ENCODE measurements at regions not wholly inside any gene's neighbourhood (a gene's known extent, or its start where the extent isn't known, plus 50 kb on each side); places are given as distances from the start of the nearest gene placed in this dataset.

DNA sequence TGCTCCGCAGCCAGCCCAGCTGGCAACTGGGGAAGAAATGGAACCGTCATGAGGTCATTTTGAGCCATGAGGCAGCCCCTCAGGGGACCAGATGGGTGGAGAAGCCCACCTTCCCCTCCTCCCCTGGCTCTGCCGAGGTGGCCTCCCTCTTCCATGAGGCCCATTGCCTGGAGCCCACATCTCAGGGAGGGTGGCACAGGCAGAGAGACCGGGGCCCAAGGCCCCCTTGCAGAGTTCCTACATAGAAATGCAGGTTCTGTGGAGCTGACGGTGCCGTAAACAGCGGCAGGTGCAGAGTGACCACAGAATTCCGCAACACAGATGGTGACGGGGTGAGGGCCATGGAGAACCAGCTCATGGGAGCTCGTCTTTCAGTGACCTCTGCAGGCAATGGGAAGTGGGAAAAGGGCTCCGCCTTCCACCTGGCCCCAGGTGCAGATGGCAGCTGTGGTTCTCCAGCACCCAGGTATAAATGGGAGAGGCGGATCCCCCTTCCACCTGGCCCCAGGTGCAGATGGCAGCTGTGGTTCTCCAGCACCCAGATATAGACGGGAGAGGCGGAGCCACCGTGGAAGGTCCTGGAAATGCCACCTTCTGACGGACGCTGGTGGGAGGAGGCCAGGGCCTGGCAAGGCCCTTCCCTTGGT lies 765.4 kb downstream of the BRD1 start:
- Mint-ChIP-seq H3K4me3 (0 out of 3 replicates have a peak overlapping the region, but pooled peaks have one; percentile 1), H3K4me1 (peaks cover 35% of the 10 kb centered on the region), H3K9me3 (no peaks in the 10 kb centered on the region), H3K27me3 (ENCODE audit: insufficient read depth, low read depth, poor library complexity) (peaks cover 6% of the 10 kb centered on the region), H3K27ac (no peak overlapping the region), H3K36me3 (ENCODE audit: low read depth) (no peaks in the 10 kb centered on the region)
- Histone ChIP-seq H3K4me2 (no peak overlapping the region), H3F3A (replicated peaks; ENCODE audit: low read depth) (no peaks in the 10 kb centered on the region), H3K27ac (ENCODE audit: low read depth) (no peak overlapping the region), H3K9me2 (ENCODE audit: insufficient read depth) (no peaks in the 10 kb centered on the region), H3K4me3 (no peak overlapping the region), H2AFZ (no peak overlapping the region), H3K27me3 (ENCODE audit: insufficient read depth) (no peaks in the 10 kb centered on the region), H3K36me3 (ENCODE audit: insufficient read depth) (peaks cover 3% of the 10 kb centered on the region; the same call in 1 of the 2 replicates), H3K4me1 (ENCODE audit: insufficient read depth) (no peaks in the 10 kb centered on the region), H3K79me2 (replicated peaks; ENCODE audit: insufficient read depth) (no peaks in the 10 kb centered on the region), H4K20me1 (replicated peaks; ENCODE audit: insufficient read depth) (no peaks in the 10 kb centered on the region)
- TF ChIP-seq ZNF114 (CRISPR knock-in tag; IDR thresholded peaks at IDR 0.05) (no peak), POLR2AphosphoS5 (IDR thresholded peaks at IDR 0.05; ENCODE audit: low read depth) (no peak)
- no peak for DNase-seq (ENCODE audit: low spot score)
- peak; percentile 23; the same call in 2 of the 3 replicates for ATAC-seq

DNA sequence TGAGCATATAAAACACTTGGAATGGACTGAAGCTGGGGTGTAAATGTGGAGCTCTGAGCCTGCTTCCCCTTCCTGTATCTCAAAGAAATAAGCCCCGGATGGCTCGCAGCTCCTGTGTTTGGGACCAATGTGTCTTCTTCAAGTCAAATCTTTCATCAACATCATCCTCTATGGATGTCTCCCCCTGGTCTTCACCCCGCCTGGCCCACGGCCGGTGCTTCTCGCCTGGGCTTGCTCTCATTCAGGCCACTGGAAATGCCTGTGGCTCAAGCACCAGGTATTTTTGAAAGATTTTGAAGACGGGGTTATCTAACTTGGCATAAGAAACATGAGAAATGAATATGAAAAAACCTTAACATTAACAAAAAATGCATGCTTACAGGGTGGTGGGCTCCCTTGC lies 769.8 kb downstream of the BRD1 start:
- peaks cover 34% of the 10 kb centered on the region for H3K4me1 Mint-ChIP-seq
- Histone ChIP-seq H3K79me2 (replicated peaks; ENCODE audit: insufficient read depth) (no peaks in the 10 kb centered on the region), H2AFZ (no peak overlapping the region), H3F3A (replicated peaks; ENCODE audit: low read depth) (no peaks in the 10 kb centered on the region), H3K27me3 (ENCODE audit: insufficient read depth) (no peaks in the 10 kb centered on the region), H3K27ac (ENCODE audit: low read depth) (no peak overlapping the region), H3K9me2 (ENCODE audit: insufficient read depth) (no peaks in the 10 kb centered on the region), H3K4me1 (ENCODE audit: insufficient read depth) (no peaks in the 10 kb centered on the region), H3K4me3 (no peak overlapping the region), H3K4me2 (no peak overlapping the region), H3K36me3 (ENCODE audit: insufficient read depth) (peaks cover 3% of the 10 kb centered on the region; the same call in 1 of the 2 replicates), H4K20me1 (replicated peaks; ENCODE audit: insufficient read depth) (no peaks in the 10 kb centered on the region)
- H3K27ac Mint-ChIP-seq: no peak overlapping the region
- no peaks in the 10 kb centered on the region for H3K9me3 Mint-ChIP-seq
- ATAC-seq (no peak), DNase-seq (ENCODE audit: low spot score) (no peak)
- peaks cover 6% of the 10 kb centered on the region for H3K27me3 Mint-ChIP-seq (ENCODE audit: insufficient read depth, low read depth, poor library complexity)
- H3K36me3 Mint-ChIP-seq (ENCODE audit: low read depth): no peaks in the 10 kb centered on the region
- no peak overlapping the region for H3K4me3 Mint-ChIP-seq
- no peak for TF ChIP-seq EZH2 (IDR thresholded peaks at IDR 0.05; ENCODE audit: low read depth, unreplicated experiment)
- TF ChIP-seq, protein P1, sequence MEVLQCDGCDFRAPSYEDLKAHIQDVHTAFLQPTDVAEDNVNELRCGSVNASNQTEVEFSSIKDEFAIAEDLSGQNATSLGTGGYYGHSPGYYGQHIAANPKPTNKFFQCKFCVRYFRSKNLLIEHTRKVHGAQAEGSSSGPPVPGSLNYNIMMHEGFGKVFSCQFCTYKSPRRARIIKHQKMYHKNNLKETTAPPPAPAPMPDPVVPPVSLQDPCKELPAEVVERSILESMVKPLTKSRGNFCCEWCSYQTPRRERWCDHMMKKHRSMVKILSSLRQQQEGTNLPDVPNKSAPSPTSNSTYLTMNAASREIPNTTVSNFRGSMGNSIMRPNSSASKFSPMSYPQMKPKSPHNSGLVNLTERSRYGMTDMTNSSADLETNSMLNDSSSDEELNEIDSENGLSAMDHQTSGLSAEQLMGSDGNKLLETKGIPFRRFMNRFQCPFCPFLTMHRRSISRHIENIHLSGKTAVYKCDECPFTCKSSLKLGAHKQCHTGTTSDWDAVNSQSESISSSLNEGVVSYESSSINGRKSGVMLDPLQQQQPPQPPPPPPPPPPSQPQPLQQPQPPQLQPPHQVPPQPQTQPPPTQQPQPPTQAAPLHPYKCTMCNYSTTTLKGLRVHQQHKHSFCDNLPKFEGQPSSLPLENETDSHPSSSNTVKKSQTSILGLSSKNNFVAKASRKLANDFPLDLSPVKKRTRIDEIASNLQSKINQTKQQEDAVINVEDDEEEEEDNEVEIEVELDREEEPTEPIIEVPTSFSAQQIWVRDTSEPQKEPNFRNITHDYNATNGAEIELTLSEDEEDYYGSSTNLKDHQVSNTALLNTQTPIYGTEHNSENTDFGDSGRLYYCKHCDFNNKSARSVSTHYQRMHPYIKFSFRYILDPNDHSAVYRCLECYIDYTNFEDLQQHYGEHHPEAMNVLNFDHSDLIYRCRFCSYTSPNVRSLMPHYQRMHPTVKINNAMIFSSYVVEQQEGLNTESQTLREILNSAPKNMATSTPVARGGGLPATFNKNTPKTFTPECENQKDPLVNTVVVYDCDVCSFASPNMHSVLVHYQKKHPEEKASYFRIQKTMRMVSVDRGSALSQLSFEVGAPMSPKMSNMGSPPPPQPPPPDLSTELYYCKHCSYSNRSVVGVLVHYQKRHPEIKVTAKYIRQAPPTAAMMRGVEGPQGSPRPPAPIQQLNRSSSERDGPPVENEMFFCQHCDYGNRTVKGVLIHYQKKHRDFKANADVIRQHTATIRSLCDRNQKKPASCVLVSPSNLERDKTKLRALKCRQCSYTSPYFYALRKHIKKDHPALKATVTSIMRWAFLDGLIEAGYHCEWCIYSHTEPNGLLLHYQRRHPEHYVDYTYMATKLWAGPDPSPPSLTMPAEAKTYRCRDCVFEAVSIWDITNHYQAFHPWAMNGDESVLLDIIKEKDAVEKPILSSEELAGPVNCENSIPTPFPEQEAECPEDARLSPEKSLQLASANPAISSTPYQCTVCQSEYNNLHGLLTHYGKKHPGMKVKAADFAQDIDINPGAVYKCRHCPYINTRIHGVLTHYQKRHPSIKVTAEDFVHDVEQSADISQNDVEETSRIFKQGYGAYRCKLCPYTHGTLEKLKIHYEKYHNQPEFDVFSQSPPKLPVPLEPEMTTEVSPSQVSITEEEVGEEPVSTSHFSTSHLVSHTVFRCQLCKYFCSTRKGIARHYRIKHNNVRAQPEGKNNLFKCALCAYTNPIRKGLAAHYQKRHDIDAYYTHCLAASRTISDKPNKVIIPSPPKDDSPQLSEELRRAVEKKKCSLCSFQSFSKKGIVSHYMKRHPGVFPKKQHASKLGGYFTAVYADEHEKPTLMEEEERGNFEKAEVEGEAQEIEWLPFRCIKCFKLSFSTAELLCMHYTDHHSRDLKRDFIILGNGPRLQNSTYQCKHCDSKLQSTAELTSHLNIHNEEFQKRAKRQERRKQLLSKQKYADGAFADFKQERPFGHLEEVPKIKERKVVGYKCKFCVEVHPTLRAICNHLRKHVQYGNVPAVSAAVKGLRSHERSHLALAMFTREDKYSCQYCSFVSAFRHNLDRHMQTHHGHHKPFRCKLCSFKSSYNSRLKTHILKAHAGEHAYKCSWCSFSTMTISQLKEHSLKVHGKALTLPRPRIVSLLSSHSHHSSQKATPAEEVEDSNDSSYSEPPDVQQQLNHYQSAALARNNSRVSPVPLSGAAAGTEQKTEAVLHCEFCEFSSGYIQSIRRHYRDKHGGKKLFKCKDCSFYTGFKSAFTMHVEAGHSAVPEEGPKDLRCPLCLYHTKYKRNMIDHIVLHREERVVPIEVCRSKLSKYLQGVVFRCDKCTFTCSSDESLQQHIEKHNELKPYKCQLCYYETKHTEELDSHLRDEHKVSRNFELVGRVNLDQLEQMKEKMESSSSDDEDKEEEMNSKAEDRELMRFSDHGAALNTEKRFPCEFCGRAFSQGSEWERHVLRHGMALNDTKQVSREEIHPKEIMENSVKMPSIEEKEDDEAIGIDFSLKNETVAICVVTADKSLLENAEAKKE (CRISPR knock-in tag; IDR thresholded peaks at IDR 0.05): no peak
- TF ChIP-seq ZNF114 (CRISPR knock-in tag; IDR thresholded peaks at IDR 0.05): no peak
- TF ChIP-seq, protein P2, sequence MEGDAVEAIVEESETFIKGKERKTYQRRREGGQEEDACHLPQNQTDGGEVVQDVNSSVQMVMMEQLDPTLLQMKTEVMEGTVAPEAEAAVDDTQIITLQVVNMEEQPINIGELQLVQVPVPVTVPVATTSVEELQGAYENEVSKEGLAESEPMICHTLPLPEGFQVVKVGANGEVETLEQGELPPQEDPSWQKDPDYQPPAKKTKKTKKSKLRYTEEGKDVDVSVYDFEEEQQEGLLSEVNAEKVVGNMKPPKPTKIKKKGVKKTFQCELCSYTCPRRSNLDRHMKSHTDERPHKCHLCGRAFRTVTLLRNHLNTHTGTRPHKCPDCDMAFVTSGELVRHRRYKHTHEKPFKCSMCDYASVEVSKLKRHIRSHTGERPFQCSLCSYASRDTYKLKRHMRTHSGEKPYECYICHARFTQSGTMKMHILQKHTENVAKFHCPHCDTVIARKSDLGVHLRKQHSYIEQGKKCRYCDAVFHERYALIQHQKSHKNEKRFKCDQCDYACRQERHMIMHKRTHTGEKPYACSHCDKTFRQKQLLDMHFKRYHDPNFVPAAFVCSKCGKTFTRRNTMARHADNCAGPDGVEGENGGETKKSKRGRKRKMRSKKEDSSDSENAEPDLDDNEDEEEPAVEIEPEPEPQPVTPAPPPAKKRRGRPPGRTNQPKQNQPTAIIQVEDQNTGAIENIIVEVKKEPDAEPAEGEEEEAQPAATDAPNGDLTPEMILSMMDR (conservative IDR thresholded peaks at IDR 0.05; ENCODE audit: low read depth in 2 of 2): no peak
- no peak for TF ChIP-seq JUNB (IDR thresholded peaks at IDR 0.05; ENCODE audit: unreplicated experiment)
- TF ChIP-seq ZNF331 (CRISPR knock-in tag; IDR thresholded peaks at IDR 0.05; ENCODE audit: low read depth): no peak
- TF ChIP-seq, protein P3, sequence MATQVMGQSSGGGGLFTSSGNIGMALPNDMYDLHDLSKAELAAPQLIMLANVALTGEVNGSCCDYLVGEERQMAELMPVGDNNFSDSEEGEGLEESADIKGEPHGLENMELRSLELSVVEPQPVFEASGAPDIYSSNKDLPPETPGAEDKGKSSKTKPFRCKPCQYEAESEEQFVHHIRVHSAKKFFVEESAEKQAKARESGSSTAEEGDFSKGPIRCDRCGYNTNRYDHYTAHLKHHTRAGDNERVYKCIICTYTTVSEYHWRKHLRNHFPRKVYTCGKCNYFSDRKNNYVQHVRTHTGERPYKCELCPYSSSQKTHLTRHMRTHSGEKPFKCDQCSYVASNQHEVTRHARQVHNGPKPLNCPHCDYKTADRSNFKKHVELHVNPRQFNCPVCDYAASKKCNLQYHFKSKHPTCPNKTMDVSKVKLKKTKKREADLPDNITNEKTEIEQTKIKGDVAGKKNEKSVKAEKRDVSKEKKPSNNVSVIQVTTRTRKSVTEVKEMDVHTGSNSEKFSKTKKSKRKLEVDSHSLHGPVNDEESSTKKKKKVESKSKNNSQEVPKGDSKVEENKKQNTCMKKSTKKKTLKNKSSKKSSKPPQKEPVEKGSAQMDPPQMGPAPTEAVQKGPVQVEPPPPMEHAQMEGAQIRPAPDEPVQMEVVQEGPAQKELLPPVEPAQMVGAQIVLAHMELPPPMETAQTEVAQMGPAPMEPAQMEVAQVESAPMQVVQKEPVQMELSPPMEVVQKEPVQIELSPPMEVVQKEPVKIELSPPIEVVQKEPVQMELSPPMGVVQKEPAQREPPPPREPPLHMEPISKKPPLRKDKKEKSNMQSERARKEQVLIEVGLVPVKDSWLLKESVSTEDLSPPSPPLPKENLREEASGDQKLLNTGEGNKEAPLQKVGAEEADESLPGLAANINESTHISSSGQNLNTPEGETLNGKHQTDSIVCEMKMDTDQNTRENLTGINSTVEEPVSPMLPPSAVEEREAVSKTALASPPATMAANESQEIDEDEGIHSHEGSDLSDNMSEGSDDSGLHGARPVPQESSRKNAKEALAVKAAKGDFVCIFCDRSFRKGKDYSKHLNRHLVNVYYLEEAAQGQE (IDR thresholded peaks at IDR 0.05; ENCODE audit: unreplicated experiment): no peak
- no peak for TF ChIP-seq CREB1 (CRISPR knock-in tag; IDR thresholded peaks at IDR 0.05; ENCODE audit: low read depth)
- TF ChIP-seq STAT1 (IDR thresholded peaks at IDR 0.05; ENCODE audit: unreplicated experiment): no peak
- no peak for TF ChIP-seq POLR2AphosphoS5 (IDR thresholded peaks at IDR 0.05; ENCODE audit: low read depth)

All from GM23338 (cell line).